ENCODE measurements at regions not wholly inside any gene's neighbourhood (a gene's known extent, or its start where the extent isn't known, plus 50 kb on each side); places are given as distances from the start of the nearest gene placed in this dataset.

DNA sequence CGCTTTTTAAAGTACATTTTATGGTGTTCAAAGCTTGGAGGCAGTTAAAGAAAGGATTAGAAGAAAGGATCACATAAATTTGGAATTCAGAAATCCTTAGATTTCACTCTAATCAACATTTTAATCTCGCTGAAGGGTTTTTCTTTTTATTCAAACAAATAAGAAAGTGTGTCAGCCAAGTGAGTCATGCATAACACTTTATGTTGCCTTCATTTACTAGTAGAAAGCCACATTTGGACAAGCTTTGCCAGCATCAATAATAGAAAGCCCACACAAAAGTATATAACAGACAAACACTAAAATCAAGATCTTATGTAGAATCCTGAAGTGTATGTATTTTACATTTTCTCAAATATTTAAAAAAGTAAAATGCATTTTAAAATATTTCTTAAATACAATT, 154.9 kb upstream of the TRPC4 start:
- H3K36me3 Mint-ChIP-seq (ENCODE audit: low read depth, unreplicated experiment), result no peaks in the 10 kb centered on the region
- H3K4me3 Mint-ChIP-seq (ENCODE audit: unreplicated experiment), result no peak overlapping the region
- H3K4me1 Mint-ChIP-seq (ENCODE audit: unreplicated experiment), result peaks cover 4% of the 10 kb centered on the region
- no peak overlapping the region for H3K27ac Mint-ChIP-seq (ENCODE audit: unreplicated experiment)
- no peak for DNase-seq (ENCODE audit: low spot score)
- H3K27me3 Mint-ChIP-seq (ENCODE audit: unreplicated experiment), result no peaks in the 10 kb centered on the region
- H3K9me3 Mint-ChIP-seq (ENCODE audit: unreplicated experiment), result no peaks in the 10 kb centered on the region
- no peak for TF ChIP-seq CTCF (IDR thresholded peaks at IDR 0.05; ENCODE audit: unreplicated experiment)

DNA sequence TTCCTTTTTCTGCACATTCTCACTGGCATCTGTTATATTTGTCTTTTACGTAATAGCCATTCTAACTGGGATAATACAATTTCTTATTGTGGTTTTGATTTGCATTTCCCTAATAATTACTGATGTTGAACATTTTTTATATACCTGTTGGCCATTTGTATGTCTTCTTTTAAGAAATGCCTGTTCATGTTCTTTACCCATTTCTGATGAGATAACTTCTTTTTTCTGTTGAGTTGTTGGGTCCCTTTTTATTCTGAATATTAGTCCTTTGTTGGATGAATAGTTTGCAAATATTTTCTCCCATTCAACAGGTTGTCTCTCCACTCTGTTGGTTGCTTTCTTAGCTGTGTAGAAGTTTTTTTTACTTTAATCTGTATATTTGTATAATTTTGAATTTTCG, 147.7 kb upstream of the TRPC4 start:
- Mint-ChIP-seq H3K36me3 (ENCODE audit: low read depth, unreplicated experiment) (no peaks in the 10 kb centered on the region), H3K9me3 (ENCODE audit: unreplicated experiment) (no peaks in the 10 kb centered on the region), H3K27ac (ENCODE audit: unreplicated experiment) (no peak overlapping the region), H3K27me3 (ENCODE audit: unreplicated experiment) (no peaks in the 10 kb centered on the region), H3K4me1 (ENCODE audit: unreplicated experiment) (peaks cover 4% of the 10 kb centered on the region), H3K4me3 (ENCODE audit: unreplicated experiment) (no peak overlapping the region)
- no peak for DNase-seq (ENCODE audit: low spot score)
- no peak for TF ChIP-seq CTCF (IDR thresholded peaks at IDR 0.05; ENCODE audit: unreplicated experiment)

- H3K4me1 Mint-ChIP-seq (ENCODE audit: unreplicated experiment), result no peaks in the 10 kb centered on the region
- H3K9me3 Mint-ChIP-seq (ENCODE audit: unreplicated experiment), result no peaks in the 10 kb centered on the region
- no peaks in the 10 kb centered on the region for H3K27me3 Mint-ChIP-seq (ENCODE audit: unreplicated experiment)
Observed at GRCh38 chr13:38013676-38014075, 144.1 kb upstream of the TRPC4 start.

GRCh38 chr13:38012096-38012495, 142.5 kb upstream of the TRPC4 start:
- no peaks in the 10 kb centered on the region for H3K27me3 Mint-ChIP-seq (ENCODE audit: unreplicated experiment)
- H3K4me1 Mint-ChIP-seq (ENCODE audit: unreplicated experiment), result no peaks in the 10 kb centered on the region

More at GRCh38 chr13:38013676-38014075, 144.1 kb upstream of the TRPC4 start:
- no peak overlapping the region for H3K4me3 Mint-ChIP-seq (ENCODE audit: unreplicated experiment)
- H3K36me3 Mint-ChIP-seq (ENCODE audit: low read depth, unreplicated experiment), result no peaks in the 10 kb centered on the region
- no peak for TF ChIP-seq CTCF (IDR thresholded peaks at IDR 0.05; ENCODE audit: unreplicated experiment)
- no peak for DNase-seq (ENCODE audit: low spot score)
- no peak overlapping the region for H3K27ac Mint-ChIP-seq (ENCODE audit: unreplicated experiment)

DNA sequence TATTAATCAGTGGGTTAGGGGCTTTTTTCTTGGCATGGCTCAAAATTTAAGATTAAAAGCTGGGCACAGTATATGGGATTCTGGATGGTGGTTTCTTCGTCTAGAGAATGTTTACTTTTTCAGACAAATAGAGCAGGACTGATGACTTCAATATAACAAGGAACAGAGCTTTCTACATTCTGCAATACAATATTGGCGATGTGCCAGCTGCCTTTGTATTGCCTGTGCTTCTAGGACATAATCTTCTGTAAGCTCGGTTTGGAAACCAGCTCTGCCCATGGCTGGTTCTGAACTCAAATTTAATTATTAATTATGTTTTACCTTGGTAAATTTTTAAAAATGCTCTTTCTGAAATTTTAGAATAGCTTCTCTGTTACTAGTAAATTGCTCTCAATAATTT, 139.1 kb upstream of the TRPC4 start:
- no peak for DNase-seq (ENCODE audit: low spot score)
- H3K4me3 Mint-ChIP-seq (ENCODE audit: unreplicated experiment), result no peak overlapping the region
- H3K9me3 Mint-ChIP-seq (ENCODE audit: unreplicated experiment), result no peaks in the 10 kb centered on the region
- no peaks in the 10 kb centered on the region for H3K27me3 Mint-ChIP-seq (ENCODE audit: unreplicated experiment)
- H3K4me1 Mint-ChIP-seq (ENCODE audit: unreplicated experiment), result no peaks in the 10 kb centered on the region
- no peaks in the 10 kb centered on the region for H3K36me3 Mint-ChIP-seq (ENCODE audit: low read depth, unreplicated experiment)
- H3K27ac Mint-ChIP-seq (ENCODE audit: unreplicated experiment), result no peak overlapping the region
- TF ChIP-seq CTCF (IDR thresholded peaks at IDR 0.05; ENCODE audit: unreplicated experiment), result no peak

More at GRCh38 chr13:38012096-38012495, 142.5 kb upstream of the TRPC4 start:
- H3K4me3 Mint-ChIP-seq (ENCODE audit: unreplicated experiment), result no peak overlapping the region
- no peak for TF ChIP-seq CTCF (IDR thresholded peaks at IDR 0.05; ENCODE audit: unreplicated experiment)
- DNase-seq (ENCODE audit: low spot score), result no peak
- H3K9me3 Mint-ChIP-seq (ENCODE audit: unreplicated experiment), result no peaks in the 10 kb centered on the region
- H3K36me3 Mint-ChIP-seq (ENCODE audit: low read depth, unreplicated experiment), result no peaks in the 10 kb centered on the region
- H3K27ac Mint-ChIP-seq (ENCODE audit: unreplicated experiment), result no peak overlapping the region

All from endothelial cell (in vitro differentiated cells).